D721Med (cell line): ENCODE measurements at regions not wholly inside any gene's neighbourhood (a gene's known extent, or its start where the extent isn't known, plus 50 kb on each side); places are given as distances from the start of the nearest gene placed in this dataset.
A peak's percentile ranks its signal among the peaks of the same experiment; 100 is the strongest.
"Not testable (repeated sequence)": the region's sequence is repeated elsewhere in the genome, so short reads cannot be mapped to it uniquely, and the experiment has no call there.

Source experiments
- DNase-seq: peaks from one replicate; pipeline ENCODE4 v3.0.0; 2011; ENCODE audit warnings: low spot score; ENCODE audit not compliant: insufficient read length
- FAIRE-seq: peaks from 2 replicates; lab custom pipeline; 2011; peaks lifted over from hg19 to GRCh38; lab: Jason Lieb, UNC
- TF ChIP-seq, protein P1 (sequence below): IDR thresholded peaks from 2 replicates; pipeline ENCODE4 v1.5.1; 2012; ENCODE audit warnings: mild to moderate bottlenecking, control low read depth; ENCODE audit not compliant: insufficient read depth; ENCODE audit errors: missing control alignments

DNA sequence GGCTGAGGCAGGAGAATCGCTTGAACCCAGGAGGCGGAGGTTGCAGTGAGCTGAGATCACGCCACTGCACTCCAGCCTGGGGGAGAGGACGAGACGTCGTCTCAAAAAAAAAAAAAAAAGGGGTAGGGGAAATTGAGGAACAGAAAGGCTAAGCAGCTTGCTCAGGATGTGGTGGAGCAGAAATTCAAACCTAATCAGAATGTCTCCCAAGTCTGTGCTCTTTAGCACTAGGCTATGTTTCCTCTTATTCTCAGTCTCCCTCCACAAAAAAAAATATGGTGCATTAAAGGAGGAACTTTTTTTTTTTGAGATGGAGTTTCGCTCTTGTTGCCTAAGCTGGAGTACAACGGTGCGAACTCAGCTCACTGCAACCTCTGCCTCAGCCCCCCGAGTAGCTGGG lies 114.2 kb downstream of the SLC16A1 start:
- DNase-seq (no peak), FAIRE-seq (no peak)
- TF ChIP-seq, protein P1, sequence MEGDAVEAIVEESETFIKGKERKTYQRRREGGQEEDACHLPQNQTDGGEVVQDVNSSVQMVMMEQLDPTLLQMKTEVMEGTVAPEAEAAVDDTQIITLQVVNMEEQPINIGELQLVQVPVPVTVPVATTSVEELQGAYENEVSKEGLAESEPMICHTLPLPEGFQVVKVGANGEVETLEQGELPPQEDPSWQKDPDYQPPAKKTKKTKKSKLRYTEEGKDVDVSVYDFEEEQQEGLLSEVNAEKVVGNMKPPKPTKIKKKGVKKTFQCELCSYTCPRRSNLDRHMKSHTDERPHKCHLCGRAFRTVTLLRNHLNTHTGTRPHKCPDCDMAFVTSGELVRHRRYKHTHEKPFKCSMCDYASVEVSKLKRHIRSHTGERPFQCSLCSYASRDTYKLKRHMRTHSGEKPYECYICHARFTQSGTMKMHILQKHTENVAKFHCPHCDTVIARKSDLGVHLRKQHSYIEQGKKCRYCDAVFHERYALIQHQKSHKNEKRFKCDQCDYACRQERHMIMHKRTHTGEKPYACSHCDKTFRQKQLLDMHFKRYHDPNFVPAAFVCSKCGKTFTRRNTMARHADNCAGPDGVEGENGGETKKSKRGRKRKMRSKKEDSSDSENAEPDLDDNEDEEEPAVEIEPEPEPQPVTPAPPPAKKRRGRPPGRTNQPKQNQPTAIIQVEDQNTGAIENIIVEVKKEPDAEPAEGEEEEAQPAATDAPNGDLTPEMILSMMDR = no peak

DNA sequence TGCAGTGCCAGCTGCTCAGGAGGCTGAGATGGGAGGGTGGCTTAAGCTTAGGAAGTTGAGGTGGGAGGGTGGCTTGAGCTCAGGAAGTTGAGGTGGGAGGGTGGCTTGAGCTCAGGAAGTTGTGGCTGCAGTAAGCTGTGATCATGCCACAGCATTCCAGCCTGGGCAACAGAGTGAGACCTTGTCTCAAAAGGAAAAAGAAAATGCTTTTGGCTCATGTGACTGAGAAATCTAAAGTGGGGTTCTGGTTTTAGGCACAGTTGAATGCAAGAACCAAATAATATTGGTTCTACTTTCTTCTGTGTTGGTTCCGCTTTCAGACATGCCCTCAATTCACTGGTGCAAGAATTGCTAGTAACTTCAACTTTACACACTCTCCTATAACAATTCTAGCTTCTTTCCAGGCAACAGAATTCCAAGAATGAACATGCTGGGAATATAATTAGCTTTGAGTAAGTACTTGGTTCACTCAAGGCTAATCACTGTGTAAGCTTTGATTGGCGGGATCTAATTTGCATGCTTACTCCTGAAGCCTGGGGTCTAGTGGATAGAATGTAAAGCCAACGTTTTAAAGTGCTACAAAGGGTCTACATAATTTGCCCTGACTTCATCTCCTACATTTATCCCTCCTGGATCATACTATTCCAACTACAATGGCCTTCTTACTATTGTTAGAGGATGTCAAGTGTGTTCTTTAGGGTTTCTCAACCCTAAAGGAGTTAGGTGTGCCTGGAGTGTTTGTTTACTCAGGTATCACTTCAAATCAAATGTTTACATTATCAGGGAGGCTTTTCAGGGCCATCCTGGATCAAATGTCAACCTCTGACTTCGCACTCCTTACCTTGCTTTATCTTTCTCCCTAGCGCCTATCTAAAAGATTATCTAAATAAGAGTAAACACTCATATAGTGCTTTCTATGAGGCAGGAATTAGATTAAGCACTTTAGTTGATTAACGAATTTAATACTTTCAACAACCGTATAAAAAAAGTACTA lies 115.1 kb downstream of the SLC16A1 start:
- DNase-seq (peak; percentile 48), FAIRE-seq (no peak)
- TF ChIP-seq, protein P1 = no peak

DNA sequence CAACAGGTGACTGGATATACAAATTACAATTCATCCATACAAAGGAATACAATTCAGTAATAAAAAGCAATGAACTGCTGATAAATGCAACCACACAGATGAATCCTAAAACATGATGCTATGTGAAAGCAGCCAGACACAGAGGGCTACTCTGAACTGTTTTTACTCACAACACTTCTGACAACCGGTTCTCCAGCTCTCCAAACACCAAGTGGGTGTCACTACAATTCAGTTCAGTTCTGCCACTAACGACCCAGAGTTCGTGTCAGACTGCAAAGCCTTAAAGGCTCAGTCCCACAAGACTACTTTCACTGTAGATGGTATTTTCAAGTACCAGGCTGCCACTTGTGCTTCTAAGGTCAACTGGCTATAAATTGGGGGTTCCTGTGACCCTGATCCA lies 119.4 kb downstream of the SLC16A1 start:
- DNase-seq = no peak
- TF ChIP-seq, protein P1 = no peak
- FAIRE-seq = no peak

DNA sequence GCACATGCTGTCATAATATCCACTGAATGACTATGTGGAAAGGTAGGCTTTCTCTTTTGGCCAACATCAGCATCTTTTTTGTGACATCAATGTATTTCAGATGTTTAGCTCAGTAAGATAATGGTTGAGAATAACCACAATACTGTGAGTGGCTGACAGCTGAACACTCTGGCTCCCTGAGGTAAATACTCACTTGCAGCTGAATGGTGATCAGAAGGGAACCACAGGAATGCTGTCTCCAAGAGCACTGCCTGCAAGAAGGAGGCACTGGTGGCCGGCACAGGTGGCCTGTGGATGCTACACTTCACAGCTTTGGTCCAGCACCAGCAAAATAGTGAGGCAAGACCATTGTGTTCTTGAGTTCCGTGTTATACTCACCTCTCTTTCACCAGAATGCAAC lies 118.7 kb upstream of the PPM1J start:
- no peak for DNase-seq
- TF ChIP-seq, protein P1 = no peak
- no peak for FAIRE-seq

DNA sequence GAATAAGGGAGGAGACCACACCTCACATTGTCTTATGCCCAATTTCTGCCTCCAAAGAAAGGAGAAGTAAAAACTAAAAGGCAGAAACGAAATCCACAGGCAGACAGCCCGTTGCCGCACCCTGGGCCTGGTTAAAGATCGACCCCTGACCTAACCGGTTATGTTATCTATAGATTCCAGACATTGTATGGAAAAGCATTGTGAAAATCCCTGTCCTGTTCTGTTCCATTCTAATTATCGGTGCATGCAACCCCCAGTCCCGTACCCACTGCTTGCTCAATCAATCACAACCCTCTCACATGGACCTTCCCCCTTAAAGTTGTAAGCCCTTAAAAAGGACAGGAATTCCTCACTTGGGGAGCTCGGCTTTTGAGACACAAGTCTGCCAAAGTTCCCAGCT lies 117.1 kb upstream of the PPM1J start:
- DNase-seq, FAIRE-seq: not testable (repeated sequence)

DNA sequence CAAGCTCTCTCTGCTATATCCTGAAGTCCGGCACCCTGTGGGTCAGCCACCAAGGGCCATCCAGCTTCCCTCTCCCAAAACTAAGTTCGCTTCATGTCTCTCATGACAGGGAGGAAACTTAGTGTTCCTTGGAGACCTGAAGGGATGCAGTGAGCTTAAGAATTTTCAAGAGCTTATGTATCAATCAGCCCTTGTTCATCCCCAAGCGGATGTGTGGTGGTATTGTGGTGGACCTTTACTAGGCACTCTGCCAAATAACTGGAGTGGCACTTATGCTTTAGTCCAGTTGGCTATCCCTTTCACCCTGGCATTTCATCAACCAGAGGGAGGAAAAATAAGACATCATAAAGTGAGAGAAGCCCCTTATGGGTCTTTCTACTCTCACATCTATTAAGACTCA lies 114.6 kb upstream of the PPM1J start:
- not testable (repeated sequence) for FAIRE-seq, DNase-seq

DNA sequence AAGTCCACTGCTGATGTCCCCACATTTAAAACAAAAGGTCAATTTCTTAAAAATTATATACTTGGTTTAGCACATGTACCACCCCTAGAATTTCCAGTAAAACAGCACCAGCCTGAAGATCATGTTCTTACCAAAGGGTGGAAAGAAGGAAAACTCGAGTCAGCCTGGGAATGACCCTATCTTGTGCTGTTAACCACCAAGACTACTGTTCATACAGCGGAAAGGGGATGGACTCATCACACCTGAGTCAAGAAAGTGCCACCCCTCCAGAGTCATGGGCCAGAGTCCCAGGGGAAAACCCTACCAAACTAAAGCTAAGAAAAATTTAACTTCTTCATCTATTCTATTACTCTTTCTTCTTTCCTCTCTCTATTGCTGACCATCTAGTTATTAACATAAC lies 113.6 kb upstream of the PPM1J start:
- TF ChIP-seq, protein P1 = no peak
- DNase-seq = no peak
- FAIRE-seq = no peak

DNA sequence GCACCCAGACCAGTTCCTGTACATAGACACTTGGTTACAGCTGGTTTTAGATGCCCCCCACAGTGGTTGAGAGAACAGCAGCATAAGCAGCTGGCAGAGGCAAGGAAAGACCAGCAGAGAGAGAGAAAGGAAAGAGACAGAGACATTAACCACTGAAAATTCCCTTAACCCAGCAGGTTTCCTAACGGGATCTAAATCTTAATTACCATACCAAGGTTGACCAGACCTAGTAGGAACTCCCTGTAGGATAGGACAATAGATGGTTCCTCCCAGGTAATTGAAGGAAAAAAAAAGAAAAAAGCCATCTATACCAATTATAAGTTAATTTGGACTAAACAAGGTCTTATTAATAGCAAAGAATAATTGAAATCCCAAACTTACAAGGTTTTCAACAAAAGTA lies 112.3 kb upstream of the PPM1J start:
- not testable (repeated sequence) for FAIRE-seq, DNase-seq
